T1000 (cell line): ENCODE measurements at regions not wholly inside any gene's neighbourhood (a gene's known extent, or its start where the extent isn't known, plus 50 kb on each side); places are given as distances from the start of the nearest gene placed in this dataset.
"Not testable (repeated sequence)": the region's sequence is repeated elsewhere in the genome, so short reads cannot be mapped to it uniquely, and the experiment has no call there.

ENCODE experiments used
- DNase-seq: peaks from one replicate; lab custom pipeline; 2025; ENCODE audit warnings: mixed read lengths; lab: John Stamatoyannopoulos, UW

DNA sequence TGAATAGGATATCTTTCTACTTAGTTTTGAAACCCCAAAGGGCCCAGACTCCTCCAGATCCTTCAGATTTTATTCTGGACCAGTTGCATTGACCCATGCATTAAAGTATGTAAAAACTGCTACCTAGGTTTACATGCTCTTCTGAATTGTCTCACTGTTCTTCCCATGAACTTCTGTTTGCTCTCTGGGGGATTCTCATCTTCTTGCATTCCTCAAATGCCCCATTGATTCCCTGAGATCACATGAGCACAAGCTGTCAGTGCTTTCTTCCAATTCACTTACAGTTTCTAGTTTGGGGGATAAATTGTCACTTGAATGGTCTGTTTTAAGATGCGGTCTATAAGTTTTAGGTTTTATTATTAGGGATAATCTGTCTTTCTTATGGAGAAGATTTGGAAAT is 188.9 kb upstream of the KIF2B start:
- DNase-seq, result no peak

DNA sequence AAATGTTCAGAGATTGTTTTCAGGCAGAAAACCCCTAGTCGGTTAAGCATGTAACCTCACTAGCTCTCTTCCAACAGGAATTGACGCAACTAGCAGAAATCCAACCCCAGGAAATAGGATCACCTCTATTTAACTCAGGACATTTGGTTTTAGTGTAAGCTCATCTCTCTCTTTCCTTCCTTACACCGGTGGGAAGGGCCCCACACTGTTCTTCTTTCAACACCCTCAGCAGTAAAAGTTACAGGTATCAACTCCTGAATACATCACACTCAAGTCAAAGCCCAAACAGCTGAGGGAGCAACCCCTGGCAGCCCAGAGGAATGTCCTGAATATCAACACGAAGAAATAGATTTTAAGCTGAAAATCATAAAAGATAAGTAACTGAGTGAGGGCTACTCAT is 191.2 kb upstream of the KIF2B start:
- no peak for DNase-seq

DNA sequence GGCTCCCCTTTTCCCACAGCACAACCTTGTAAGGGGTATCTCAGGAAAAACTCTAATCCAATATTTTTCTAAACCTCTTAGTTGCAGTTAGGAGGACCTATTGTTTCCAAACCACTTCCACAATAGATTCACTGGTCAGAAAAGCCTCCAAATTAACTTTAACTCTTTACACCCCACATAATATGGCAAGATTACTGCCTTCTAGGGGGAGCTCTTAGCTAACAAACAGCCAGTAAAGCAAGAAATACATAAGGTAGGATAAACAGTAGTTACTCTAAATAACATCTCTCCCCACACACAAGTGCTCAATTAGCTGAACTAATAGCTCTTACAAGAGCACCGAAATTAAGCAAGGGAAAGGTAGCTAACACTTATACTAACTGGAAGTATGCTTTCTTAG is 192.1 kb upstream of the KIF2B start:
- no peak for DNase-seq

DNA sequence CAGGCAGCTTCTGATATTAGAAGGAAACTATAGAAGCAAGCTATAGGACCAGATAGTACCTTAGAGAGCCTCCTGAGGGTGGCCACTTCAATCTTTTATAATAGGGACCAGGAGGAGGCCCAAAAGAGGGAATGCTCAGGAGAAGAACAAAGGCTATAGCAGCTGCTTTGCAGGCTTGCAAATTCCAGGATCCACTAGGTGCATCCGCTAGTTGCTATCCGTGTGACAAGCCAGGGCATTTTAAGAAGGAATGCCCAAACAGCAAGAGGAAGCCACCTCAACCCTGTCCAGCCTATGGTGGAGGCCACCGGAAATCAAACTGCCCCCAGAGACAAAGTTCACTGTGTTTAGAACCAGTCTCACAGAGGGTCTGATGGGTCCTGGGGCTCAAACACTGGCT is 192.6 kb upstream of the KIF2B start:
- DNase-seq, result no peak

DNA sequence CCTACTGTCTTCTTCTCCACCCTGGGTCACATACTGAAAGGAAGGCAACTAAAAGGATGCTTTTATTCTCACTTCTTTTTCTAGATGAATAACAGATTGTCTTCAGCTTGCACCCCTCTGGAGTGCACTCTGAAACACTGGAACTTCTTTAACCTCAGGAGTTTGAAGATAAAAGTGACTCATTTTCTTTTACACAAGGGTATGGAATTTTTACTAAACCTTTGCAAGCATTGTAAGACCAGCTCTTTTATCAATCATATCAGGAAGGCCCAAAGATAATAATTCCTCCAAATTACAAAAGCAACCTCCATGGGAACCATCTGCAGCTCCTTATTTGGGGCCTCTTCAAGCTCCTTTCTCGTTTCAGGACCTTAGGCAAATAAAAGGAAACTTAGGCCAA is 193.5 kb upstream of the KIF2B start:
- DNase-seq, result no peak

DNA sequence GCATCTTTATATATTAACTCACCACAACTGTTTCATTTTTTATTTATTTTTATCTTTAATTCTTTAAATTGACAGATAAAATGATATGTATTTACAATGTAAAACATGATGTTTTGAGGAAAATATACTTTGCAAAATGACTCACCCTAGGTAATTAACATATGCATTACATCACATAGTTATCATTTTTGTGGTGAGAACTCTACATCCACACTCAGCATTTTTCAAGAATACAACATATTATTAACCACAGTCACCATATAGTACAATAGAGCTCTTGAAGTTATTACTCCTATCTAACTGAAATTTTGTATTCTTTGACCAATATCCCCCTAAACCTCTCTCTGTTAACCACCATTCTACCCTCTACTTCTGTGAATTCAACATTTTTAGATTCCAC is 194.7 kb upstream of the KIF2B start:
- no peak for DNase-seq

DNA sequence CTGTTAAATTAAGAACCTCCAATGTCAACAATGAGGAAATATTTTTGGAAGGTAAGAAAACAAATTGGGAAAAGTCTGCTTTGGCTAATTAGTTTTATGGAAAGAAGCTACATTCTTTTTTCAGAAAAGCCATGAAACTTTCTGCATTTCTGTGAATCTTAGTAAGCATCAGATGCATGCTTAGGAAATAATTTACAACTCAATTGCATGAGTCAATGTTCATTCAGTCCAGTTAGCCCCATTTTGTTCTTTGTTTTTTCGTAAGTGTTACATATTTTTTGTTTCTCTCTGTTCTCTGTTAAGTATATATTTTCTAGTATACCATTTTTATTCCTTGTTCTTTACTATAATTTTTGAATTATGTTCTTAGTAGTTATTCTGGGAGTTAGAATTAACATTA is 195.2 kb upstream of the KIF2B start:
- DNase-seq, result no peak

DNA sequence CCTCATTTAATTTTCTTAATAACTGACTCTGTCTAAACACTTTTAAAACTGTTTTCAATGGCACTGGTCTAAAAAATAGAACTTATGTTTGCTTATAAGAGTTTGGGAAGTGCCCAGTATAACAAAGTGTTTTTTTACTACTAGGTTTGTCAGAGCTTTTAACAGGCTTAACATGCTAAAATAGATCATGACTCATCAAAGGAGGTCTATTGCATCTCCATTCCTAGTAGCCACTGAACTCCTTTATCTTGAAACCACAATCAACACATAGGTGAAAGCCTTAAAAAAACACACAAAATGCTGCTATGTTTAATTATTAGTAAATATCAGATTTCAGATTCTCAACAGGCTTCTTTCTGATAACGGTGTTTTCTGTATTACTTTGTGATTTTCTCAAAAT is 196.4 kb upstream of the KIF2B start:
- no peak for DNase-seq

DNA sequence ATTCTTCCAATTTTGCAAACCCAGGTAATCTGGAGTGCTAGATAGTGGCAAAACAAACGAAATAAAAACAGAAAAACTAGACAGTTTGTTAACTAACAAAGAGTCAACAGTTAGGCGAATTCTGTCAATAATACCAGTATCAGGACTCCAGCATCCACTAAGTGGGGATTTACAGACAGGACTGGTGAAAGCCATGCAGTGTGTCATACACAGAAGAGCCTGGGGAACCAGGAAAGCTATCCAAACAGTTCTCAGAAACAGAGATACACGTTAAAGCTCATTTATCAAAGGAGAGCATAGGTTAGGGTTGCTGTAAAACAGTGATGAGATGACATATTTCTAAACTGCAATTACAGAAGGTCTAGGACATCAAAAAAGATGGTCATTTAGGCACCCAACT is 203.7 kb upstream of the KIF2B start:
- no peak for DNase-seq

DNA sequence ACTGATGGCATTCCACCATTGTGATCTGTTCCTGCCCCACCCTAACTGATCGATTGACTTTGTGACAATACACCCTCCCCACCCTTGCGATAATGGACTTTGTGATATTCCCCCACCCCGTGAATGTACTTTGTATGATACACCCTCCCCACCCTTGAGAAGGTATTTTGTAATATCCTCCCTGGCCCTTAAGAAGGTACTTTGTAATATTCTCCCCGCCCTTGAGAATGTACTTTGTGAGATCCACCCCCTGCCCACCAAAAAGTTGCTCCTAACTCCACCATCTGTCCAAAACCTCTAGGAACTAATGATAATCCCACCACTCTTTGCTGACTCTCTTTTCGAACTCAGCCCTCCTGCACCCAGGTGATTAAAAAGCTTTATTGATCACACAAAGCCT is 214.5 kb upstream of the KIF2B start:
- DNase-seq, result not testable (repeated sequence)

DNA sequence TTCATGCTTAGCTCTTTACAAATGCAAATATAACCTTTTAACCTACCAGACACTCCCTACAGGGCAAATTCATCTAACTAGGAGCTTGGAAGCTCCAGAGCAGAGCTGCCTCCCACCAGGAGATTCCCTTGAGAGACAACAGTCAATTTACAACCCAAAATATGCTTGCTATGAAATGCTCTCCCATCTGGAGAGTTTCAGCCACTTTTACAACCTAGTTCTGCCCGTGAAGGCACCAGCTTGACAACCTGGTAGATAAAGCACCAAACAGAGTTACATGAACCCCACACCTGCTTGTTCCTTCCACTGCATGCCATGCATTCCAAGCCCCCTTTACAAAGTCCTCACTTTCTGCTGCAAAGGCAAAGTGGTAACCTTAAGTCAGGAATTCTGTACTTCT is 215.3 kb upstream of the KIF2B start:
- DNase-seq, result no peak

DNA sequence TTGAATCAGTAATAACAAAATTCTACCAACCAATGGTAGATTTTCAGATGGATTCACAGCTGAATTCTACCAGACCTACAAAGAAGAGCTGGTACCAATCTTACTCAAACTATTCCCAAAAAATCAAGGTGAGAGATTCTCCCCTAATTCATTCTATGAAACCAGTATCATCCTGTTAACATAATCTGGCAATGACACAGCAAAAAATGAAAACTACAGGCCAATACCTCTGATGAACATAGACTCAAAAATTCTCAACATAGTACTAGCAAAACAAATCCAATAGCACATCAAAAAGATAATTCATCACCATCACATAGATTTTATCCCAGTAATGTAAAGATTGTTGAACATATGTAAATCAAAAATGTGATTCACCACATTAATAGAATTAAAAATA is 234.4 kb upstream of the KIF2B start:
- DNase-seq, result no peak

DNA sequence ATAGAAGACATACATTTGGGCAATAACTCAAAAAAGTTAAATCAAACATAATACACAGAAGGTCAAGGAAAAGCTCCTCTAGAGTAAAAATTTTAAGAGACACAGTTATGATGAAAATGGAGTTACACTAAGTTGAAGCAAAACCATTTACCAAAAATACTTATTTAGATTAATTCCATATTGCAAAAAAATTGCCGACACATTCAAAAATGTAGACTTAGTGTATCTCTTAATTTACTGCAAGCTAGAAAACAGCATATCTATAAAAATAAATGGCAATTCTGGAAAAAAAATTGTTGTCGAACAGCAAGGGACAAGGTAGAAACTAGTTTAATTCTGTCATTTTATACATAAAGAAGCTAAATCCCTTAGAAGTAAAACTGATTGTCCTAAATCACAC is 248.7 kb upstream of the KIF2B start:
- no peak for DNase-seq

DNA sequence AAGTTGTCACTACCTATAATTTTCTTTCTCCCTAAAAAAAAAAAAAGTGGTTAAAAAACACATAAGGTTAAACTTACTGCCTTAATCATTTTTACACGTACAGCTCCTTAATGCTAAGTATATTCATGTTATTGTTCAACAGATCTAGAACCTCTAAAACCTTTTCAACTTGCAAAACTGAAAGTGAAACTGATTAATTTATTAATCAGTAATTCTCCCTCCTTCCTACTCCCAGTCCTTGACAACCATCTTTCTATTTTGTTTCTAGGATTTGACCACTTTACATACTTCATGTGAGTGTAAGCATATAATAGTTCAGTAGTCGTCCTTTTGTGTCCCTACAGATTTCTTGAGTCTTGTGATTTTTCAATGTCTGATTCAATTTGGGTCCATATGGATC is 251.4 kb upstream of the KIF2B start:
- DNase-seq, result no peak

DNA sequence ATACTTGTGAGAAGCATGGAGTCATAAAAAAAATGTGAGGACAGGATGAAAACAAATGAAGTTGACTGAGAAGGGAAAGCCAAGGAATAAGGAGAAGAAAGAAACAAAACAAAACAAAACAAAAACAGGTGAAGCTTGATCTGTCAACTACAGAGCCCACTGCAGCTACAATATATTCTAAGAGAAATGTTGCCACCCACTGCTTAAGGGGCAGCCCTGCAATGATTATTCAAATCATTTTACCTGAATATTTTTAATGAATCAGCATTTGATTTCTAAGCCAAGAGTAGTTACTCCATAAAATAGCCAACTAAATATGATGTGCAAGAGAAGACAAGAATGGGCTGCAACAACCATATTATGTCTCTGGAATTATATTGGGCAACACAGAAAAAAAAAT is 252.0 kb upstream of the KIF2B start:
- no peak for DNase-seq

DNA sequence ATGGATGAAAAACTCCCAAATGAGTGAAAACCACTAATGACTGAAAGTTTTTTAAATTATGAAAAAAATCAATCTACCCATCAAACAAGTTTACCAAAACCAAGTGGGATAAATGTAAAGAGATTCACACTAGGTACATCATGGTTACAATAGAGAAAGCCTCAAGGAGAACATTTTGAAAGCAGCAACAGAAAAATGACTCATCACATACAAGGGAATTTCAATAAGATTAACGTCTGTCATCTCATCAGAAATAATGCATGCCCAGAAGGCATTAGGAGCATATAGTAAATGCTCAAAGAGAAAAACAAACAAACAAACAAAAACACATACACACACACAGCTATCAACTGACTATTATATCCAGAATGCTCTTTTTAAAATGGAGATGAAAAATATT is 261.8 kb upstream of the KIF2B start:
- DNase-seq, result no peak

DNA sequence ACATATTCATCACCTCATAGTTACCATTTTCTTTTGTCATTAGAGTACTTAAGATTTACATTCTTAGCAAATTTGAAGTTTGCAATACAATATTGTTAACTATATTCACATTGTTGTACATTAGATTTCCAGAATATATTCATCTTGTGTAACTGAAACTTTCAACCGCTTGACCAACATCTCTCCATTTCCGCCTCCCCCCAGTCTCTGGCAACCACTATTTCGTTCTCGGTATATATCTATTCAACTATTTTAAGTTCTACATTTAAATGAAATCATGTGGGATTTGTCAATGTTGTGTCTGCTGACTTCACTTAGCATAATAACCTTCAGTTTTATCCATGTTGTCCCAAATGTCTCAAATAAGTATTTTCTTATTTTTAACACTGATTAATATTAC is 274.5 kb upstream of the KIF2B start:
- DNase-seq, result no peak

DNA sequence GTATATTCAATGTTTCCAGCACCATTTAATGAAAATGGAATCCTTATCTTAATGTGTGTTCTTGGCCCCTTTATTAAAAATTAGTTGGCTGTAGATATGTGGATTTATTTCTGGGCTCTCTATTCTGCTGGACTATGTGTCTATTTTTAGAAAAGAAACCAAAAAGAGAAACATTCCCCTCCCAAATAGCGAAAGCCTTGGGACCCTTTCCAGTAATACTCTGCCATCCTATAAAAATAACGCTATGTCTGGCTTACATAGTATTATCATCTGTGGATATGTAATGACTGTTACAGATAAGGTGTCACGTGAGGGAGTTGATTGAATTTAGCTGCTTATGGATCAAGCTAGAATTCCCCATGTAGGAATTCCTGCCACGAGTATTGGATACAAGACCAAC is 279.3 kb upstream of the KIF2B start:
- DNase-seq, result no peak

DNA sequence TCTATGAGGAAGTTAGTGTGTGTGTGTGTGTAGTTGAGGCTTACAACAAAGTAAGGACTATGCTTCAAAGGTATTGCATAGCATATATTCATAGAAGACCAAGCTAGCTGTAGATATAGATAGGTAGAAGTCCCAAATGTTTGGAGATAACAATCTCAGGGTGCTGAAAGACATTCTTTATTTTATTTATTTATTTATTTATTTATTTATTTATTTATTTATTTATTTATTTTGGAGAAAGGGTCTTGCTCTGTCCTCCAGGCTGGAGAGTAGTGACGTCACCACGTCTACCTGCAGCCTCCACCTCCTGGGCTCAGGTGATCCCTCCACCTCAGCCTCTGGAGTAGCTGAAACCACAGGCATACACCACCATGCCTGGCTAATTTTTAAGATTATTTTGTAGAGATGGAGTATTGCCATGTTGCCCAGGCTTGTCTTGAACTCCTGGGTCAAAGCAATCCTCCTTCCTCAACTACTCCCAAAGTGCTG is 284.6 kb upstream of the KIF2B start:
- DNase-seq, result no peak

DNA sequence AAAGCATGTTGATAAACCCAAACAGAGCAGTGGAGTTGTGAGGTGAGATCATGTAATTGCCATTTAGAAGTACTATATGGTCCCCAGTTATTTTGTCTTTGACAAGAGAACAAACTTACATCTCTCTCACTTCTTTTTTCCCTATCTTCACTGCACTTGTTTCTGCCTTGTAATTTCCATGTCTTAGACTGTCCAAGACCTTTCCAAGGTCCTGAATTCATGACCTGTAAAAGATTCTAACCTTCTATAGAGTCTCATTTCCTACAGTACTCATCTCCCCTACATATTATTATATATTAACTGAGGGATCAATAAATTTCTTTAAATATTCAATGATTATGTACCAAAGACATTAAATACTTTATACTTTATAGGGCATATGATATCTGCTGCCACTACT is 295.3 kb upstream of the KIF2B start:
- DNase-seq, result no peak

DNA sequence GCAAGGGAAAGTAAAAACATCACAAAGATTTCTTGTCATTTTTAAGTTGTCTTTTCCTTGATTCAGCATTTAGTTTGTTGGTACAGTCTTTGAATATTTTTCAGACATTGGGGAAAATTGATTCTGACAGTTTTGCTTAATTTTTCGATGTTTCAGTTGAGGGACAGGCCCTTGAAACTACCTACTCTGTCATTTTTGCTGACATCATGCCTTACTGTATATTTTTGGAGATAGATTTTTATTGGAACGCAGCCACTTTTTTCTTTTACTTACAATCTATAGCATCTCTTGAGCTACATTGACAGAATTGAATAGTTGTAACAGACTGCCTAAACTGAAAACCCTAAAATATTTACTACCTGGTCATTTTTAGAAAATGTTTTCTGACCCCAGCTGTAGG is 297.1 kb upstream of the KIF2B start:
- no peak for DNase-seq

DNA sequence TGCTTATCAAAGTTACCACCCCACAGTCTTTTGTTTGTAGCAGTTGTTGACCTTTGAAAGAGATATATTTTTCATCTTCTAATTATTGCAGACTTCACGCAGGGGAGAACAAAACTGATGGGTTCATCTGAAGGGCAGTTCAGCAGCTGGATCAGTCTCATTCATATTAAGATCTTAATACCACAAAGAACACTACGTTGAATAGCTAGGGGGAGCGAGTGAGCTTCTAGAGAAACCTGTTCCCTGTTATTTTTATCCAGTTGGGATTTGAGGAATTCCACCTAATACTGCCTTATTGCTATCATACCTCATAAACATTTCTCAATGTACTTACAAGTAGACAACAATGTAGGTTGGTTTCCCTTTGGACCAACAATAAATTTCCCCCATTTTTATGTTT is 306.1 kb upstream of the KIF2B start:
- no peak for DNase-seq

DNA sequence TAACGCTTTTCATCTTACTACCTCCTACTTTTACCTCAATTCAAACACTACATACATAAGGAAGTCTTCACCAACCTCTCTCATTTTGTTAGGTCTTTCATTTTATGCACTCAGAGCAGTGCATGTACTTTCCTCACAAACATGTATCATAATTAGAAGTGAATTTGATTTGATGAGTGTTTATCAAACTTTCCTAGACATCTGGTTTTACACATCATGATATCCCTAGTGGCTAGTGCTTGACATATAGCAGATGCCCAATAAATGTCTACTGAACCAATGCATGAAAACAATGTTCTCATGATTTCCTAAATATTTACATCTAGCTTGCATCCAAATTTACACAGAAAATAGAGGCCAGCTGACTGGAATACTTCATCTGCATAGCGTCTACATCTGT is 323.4 kb upstream of the KIF2B start:
- no peak for DNase-seq

DNA sequence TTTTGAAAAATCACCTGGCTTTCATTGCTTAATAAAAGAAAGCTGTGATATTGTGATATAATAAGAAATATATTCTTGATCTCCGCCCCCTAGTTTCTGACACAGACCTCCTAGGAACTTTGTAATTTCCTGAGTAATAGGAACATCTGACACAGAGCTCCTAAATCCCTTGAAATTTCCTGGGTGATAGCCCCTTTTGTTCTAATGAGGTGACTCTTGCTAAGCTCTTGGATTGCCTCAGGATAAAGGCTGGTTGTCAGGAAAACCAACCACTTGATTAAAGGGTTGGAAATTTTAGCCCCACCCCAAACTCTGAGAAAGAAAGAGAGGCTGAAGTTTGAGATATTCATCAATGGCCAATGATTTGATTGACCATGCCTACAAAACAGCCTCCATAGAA is 326.4 kb upstream of the KIF2B start:
- no peak for DNase-seq

DNA sequence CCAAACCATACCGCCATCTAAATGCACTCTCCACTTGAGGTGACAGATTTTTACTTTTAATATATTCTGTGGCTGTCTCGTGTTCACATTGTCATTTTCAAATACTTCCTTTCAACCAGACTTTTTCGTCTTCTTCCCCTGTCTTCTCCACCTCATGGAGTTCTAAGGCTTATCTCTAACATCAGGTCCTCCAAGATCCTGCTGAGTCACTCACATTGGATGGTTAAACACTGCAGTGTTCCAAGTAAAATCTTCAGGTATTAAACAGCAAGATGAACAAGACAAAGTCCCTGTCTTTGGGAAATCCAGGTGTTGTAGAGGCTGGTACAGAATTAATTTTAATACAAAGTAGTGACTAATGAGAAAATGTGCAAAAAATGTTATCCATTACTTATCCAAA is 330.2 kb upstream of the KIF2B start:
- no peak for DNase-seq
